ENCODE measurements at regions not wholly inside any gene's neighbourhood (a gene's known extent, or its start where the extent isn't known, plus 50 kb on each side); places are given as distances from the start of the nearest gene placed in this dataset.

GRCh38 chr5:51685419-51685818, 302.2 kb downstream of the ISL1 start:
- Histone ChIP-seq H4K20me1 (ENCODE audit: insufficient read depth, low read length, poor library complexity, severe bottlenecking) (no peaks in the 10 kb centered on the region), H3K9me3 (ENCODE audit: insufficient read depth, low read depth, low read length) (no peaks in the 10 kb centered on the region), H2AFZ (ENCODE audit: low read length) (no peak overlapping the region), H3K27me3 (ENCODE audit: insufficient read depth, low read length, poor library complexity, severe bottlenecking) (no peaks in the 10 kb centered on the region), H3K4me1 (ENCODE audit: insufficient read depth, low read length, poor library complexity, severe bottlenecking) (no peaks in the 10 kb centered on the region), H3F3A (ENCODE audit: low read depth) (no peaks in the 10 kb centered on the region), H3K79me2 (ENCODE audit: insufficient read depth, low read length) (no peaks in the 10 kb centered on the region), H3K4me2 (ENCODE audit: low read depth, low read length, poor library complexity, severe bottlenecking) (no peak overlapping the region), H3K4me3 (ENCODE audit: low read length, poor library complexity, severe bottlenecking) (no peak overlapping the region), H3K9ac (ENCODE audit: low read depth, low read length, poor library complexity, severe bottlenecking) (no peak overlapping the region), H3K36me3 (ENCODE audit: insufficient read depth, low read length) (no peaks in the 10 kb centered on the region), H3K9me2 (replicated peaks; ENCODE audit: low read depth, low read length) (no peaks in the 10 kb centered on the region)
- TF ChIP-seq CTCF (conservative IDR thresholded peaks at IDR 0.05; ENCODE audit: low read length) = no peak
- no peak for TF ChIP-seq EZH2phosphoT487 (IDR thresholded peaks at IDR 0.05; ENCODE audit: borderline replicate concordance)

- H3K9ac ChIP-seq (ENCODE audit: low read depth, low read length, poor library complexity, severe bottlenecking) = no peak overlapping the region
- H4K20me1 ChIP-seq (ENCODE audit: insufficient read depth, low read length, poor library complexity, severe bottlenecking) = no peaks in the 10 kb centered on the region
- H2AFZ ChIP-seq (ENCODE audit: low read length) = no peak overlapping the region
- no peaks in the 10 kb centered on the region for H3K27me3 ChIP-seq (ENCODE audit: insufficient read depth, low read length, poor library complexity, severe bottlenecking)
- H3K79me2 ChIP-seq (ENCODE audit: insufficient read depth, low read length) = no peaks in the 10 kb centered on the region
- no peak overlapping the region for H3K4me3 ChIP-seq (ENCODE audit: low read length, poor library complexity, severe bottlenecking)
- H3K4me1 ChIP-seq (ENCODE audit: insufficient read depth, low read length, poor library complexity, severe bottlenecking) = no peaks in the 10 kb centered on the region
- H3K4me2 ChIP-seq (ENCODE audit: low read depth, low read length, poor library complexity, severe bottlenecking) = no peak overlapping the region
- H3K9me3 ChIP-seq (ENCODE audit: insufficient read depth, low read depth, low read length) = no peaks in the 10 kb centered on the region
- no peaks in the 10 kb centered on the region for H3F3A ChIP-seq (ENCODE audit: low read depth)
- H3K9me2 ChIP-seq (replicated peaks; ENCODE audit: low read depth, low read length) = no peaks in the 10 kb centered on the region
- no peak for TF ChIP-seq CTCF (conservative IDR thresholded peaks at IDR 0.05; ENCODE audit: low read length)
- H3K36me3 ChIP-seq (ENCODE audit: insufficient read depth, low read length) = no peaks in the 10 kb centered on the region
Observed at GRCh38 chr5:51686622-51687021, 303.4 kb downstream of the ISL1 start.

GRCh38 chr5:51691538-51692079, 308.4 kb downstream of the ISL1 start:
- Histone ChIP-seq H2AFZ (ENCODE audit: low read length) (no peak overlapping the region), H3K4me2 (ENCODE audit: low read depth, low read length, poor library complexity, severe bottlenecking) (no peak overlapping the region), H3K4me3 (ENCODE audit: low read length, poor library complexity, severe bottlenecking) (no peak overlapping the region), H4K20me1 (ENCODE audit: insufficient read depth, low read length, poor library complexity, severe bottlenecking) (no peaks in the 10 kb centered on the region), H3K27me3 (ENCODE audit: insufficient read depth, low read length, poor library complexity, severe bottlenecking) (no peaks in the 10 kb centered on the region), H3K4me1 (ENCODE audit: insufficient read depth, low read length, poor library complexity, severe bottlenecking) (no peaks in the 10 kb centered on the region), H3K9me2 (replicated peaks; ENCODE audit: low read depth, low read length) (no peaks in the 10 kb centered on the region), H3K79me2 (ENCODE audit: insufficient read depth, low read length) (no peaks in the 10 kb centered on the region), H3K9ac (ENCODE audit: low read depth, low read length, poor library complexity, severe bottlenecking) (no peak overlapping the region), H3K9me3 (ENCODE audit: insufficient read depth, low read depth, low read length) (peaks cover 12% of the 10 kb centered on the region), H3K36me3 (ENCODE audit: insufficient read depth, low read length) (no peaks in the 10 kb centered on the region), H3F3A (ENCODE audit: low read depth) (no peaks in the 10 kb centered on the region)
- TF ChIP-seq CTCF (conservative IDR thresholded peaks at IDR 0.05; ENCODE audit: low read length) = no peak
- TF ChIP-seq EZH2phosphoT487 (IDR thresholded peaks at IDR 0.05; ENCODE audit: borderline replicate concordance) = no peak

Data from Loucy (cell line).